ENCODE measurements at regions not wholly inside any gene's neighbourhood (a gene's known extent, or its start where the extent isn't known, plus 50 kb on each side); places are given as distances from the start of the nearest gene placed in this dataset.

DNA sequence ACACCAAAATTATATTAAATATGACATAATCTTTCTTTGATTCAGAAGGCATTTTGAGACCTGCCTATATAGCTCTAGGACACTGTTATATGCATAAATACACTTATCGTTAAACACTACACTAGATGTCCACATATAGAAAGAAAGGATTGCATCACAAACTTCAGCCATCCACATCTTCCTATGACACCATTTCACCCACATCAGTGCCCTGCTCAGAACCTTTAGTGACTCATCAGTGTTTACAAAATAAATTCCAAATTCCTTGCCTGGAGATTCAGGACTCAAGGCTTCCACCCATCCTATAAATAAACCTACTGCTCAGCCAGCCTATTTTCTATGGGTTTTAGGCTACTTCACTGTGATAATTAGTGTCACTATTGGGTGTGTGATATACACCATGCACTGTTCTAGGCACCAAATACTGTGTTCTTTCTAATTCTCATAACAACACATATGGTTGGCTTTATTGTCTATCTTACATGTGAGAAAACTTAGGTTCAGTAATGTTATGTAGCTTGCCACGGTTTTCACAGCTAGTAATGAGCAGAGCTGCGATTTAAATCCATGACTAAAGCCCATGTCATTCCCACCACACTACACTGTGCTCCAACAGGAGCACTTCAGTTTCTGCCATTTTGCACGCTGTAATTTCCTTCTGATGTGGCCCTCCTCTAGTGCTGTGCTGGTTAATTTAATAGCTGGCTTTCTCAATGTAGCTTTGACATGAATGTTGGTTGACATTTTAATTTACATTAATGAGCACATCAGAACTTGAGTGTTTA, 103.3 kb downstream of the SREK1 start:
- no peak overlapping the region for H3K4me3 ChIP-seq (ENCODE audit: low read depth, low read length)
- TF ChIP-seq, protein P1, sequence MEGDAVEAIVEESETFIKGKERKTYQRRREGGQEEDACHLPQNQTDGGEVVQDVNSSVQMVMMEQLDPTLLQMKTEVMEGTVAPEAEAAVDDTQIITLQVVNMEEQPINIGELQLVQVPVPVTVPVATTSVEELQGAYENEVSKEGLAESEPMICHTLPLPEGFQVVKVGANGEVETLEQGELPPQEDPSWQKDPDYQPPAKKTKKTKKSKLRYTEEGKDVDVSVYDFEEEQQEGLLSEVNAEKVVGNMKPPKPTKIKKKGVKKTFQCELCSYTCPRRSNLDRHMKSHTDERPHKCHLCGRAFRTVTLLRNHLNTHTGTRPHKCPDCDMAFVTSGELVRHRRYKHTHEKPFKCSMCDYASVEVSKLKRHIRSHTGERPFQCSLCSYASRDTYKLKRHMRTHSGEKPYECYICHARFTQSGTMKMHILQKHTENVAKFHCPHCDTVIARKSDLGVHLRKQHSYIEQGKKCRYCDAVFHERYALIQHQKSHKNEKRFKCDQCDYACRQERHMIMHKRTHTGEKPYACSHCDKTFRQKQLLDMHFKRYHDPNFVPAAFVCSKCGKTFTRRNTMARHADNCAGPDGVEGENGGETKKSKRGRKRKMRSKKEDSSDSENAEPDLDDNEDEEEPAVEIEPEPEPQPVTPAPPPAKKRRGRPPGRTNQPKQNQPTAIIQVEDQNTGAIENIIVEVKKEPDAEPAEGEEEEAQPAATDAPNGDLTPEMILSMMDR (IDR thresholded peaks at IDR 0.05; ENCODE audit: insufficient read depth, low read depth, low read length, missing control alignments), result no peak
- no peak for DNase-seq (ENCODE audit: low read depth)

DNA sequence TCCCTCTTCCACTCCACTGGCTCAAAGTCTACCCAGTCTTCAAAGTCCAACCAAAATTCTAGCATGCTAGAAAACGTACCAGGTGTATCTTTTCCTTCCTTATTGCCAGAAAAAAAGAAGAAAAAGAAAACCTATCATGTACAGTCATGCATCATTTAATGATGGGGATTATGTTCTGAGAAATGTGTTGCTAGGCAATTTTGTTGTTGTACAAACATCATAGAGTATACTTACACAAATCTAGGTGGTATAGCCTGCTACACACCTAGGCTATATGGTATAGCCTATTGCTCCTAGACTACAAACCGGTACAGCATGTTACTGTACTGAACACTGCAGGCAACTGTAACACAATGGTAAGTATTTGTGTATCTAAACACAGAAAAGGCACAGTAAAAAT, 104.8 kb downstream of the SREK1 start:
- no peak overlapping the region for H3K4me3 ChIP-seq (ENCODE audit: low read depth, low read length)
- TF ChIP-seq, protein P1 (IDR thresholded peaks at IDR 0.05; ENCODE audit: insufficient read depth, low read depth, low read length, missing control alignments), result no peak
- DNase-seq (ENCODE audit: low read depth), result no peak

DNA sequence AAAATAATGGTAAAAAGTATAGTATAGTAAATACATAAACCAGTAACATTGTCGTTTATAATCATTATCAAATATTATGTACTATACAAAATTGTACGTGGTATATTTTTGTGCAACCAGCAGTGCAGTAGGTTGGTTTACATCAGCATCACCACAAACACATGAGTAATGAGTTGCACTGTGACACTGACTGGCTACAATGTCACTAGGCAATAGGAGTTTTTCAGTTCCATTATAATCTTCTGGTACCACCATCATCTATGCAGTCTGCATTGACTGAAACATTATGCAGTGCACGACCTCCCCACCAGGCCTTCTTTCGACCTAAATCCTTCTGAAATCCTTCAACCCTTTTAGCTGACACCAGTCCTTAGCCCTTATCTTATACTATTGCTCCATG, 105.8 kb downstream of the SREK1 start:
- TF ChIP-seq, protein P1 (IDR thresholded peaks at IDR 0.05; ENCODE audit: insufficient read depth, low read depth, low read length, missing control alignments), result no peak
- no peak overlapping the region for H3K4me3 ChIP-seq (ENCODE audit: low read depth, low read length)
- no peak for DNase-seq (ENCODE audit: low read depth)

DNA sequence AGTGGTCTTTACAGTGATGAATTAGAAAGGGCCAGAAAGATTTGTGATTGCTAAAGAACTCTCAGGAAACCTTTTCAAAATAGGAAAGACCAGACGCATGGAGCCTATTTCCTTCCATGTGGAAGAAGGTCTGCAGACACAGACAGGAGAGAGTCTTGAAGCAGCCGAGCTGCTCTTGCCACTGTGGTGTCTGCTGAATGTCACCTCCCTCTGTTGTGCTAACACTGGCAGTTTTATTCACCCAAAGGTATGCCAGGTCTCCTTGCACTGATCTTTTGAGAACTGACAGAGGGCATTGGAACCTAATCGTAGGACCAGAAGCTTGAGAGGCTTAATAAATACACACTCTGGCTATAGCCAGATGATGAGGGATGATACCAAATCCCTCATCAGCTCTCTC, 108.7 kb downstream of the SREK1 start:
- TF ChIP-seq, protein P1 (IDR thresholded peaks at IDR 0.05; ENCODE audit: insufficient read depth, low read depth, low read length, missing control alignments), result no peak
- DNase-seq (ENCODE audit: low read depth), result no peak
- H3K4me3 ChIP-seq (ENCODE audit: low read depth, low read length), result no peak overlapping the region

DNA sequence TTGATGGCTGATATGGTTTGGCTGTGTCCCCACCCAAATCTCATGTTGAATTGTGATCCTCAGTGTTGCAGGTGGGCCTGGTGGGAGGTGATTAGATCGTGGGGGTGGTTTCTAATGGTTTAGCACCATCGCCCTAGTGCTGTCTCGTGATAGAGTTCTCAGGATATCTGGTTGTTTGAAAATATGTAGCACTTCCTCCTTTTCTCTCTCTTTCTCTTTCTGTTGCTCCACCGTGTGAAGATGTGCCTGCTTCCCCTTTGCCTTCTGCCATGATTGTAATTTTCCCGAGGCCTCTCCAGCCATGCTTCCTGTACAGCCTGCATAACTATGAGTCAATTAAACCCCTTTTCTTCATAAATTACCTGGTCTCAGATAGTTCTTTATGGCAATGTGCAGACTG, 111.6 kb downstream of the SREK1 start:
- no peak overlapping the region for H3K4me3 ChIP-seq (ENCODE audit: low read depth, low read length)
- no peak for DNase-seq (ENCODE audit: low read depth)
- TF ChIP-seq, protein P1 (IDR thresholded peaks at IDR 0.05; ENCODE audit: insufficient read depth, low read depth, low read length, missing control alignments), result no peak

DNA sequence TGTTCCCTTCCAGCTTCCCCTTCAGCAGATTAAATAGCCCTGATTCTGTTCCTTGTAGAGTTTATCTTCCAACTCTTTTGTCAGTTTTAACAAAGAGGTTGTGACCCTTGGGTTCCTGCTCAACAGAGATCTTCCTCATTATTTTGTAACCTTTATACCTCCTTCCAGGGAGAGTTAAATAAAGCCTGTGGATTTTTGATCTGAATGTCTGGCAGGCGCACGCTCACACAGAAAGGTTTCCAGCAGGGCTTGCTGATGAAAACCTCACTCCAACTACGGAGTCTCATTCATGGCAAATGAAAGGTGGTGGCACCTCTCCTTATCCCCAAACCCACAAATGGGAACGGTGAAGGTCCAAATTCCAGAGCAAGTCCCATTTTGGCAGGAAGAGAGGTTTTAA, 129.0 kb downstream of the SREK1 start:
- H3K4me3 ChIP-seq (ENCODE audit: low read depth, low read length), result no peak overlapping the region
- TF ChIP-seq, protein P1 (IDR thresholded peaks at IDR 0.05; ENCODE audit: insufficient read depth, low read depth, low read length, missing control alignments), result no peak

DNA sequence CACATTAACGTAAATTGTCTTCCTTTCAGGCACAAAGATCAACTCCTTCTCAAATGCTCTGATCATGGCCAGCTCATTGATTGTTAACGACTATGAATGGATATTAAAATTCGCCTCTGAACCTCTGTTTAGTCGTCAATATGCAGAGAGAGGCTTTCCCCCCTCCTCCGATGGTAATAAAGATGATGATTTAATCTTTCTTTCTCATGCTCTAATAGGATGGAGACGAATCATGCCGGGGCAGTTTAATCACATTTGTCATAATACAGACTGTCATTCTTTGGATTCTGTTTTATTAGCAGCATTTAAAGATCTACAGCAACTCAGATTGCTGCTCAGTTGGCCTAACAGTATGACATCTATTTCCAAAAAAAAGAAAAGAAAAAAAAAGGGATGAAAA, 132.9 kb downstream of the SREK1 start:
- TF ChIP-seq, protein P1 (IDR thresholded peaks at IDR 0.05; ENCODE audit: insufficient read depth, low read depth, low read length, missing control alignments), result no peak
- no peak for DNase-seq (ENCODE audit: low read depth)
- H3K4me3 ChIP-seq (ENCODE audit: low read depth, low read length), result no peak overlapping the region

More for the DNA sequence above, 129.0 kb downstream of the SREK1 start:
- DNase-seq (ENCODE audit: low read depth), result no peak
